Testis (tissue), 2 donors: ENCODE measurements at regions not wholly inside any gene's neighbourhood (a gene's known extent, or its start where the extent isn't known, plus 50 kb on each side); places are given as distances from the start of the nearest gene placed in this dataset.

Experiments used
- DNase-seq: peaks from one replicate; pipeline ENCODE4 v3.0.0-alpha.2; 2019
- H3K27ac ChIP-seq, 2 donors: fragments of 200-600 bp; sonication (generic); one replicate each; pipeline ENCODE4 v1.5.1; 2019
- H3K27me3 ChIP-seq: fragments of 200-600 bp; sonication (generic); one replicate; pipeline ENCODE4 v1.5.1; 2019
- H3K36me3 ChIP-seq: fragments of 200-600 bp; sonication (generic); one replicate; pipeline ENCODE4 v1.5.1; 2017; ENCODE audit warnings: low read depth; ENCODE audit errors: missing control alignments
- H3K4me1 ChIP-seq: fragments of 200-600 bp; sonication (generic); one replicate; pipeline ENCODE4 v1.5.1; 2019
- H3K4me3 ChIP-seq, 2 donors: fragments of 200-600 bp; sonication (generic); one replicate each; pipeline ENCODE4 v1.5.1; 2017 to 2019
- H3K9me3 ChIP-seq: fragments of 200-600 bp; sonication (generic); one replicate; pipeline ENCODE4 v1.5.1; 2017
- POLR2A ChIP-seq: fragments of 450-650 bp; IDR thresholded peaks from one replicate; pipeline ENCODE4 v1.6.1; 2017; ENCODE audit warnings: antibody characterized with exemption, mild to moderate bottlenecking, moderate library complexity
- WGBS, 2 donors: methylation state at CpG; one replicate each; pipeline ENCODE4 v1.1.5; 2018; 5-methylcytosine and 5-hydroxymethylcytosine counted together
- intact Hi-C: fragments of 100-400 bp; cut with DNase I; formaldehyde crosslinking; loops from one replicate; pipeline ENCODE4 v1.15.1; 2023; ENCODE audit warnings: low total_unique reads
- TF ChIP-seq, protein P1 (sequence below), 3 experiments: fragments of 450-650 bp in 2 of 3; fragments of 200-600 bp in 1 of 3; sonication (generic) in 1 of 3; IDR thresholded peaks; one replicate each; pipeline ENCODE4 v1.5.1; 2016 to 2019; ENCODE audit warnings: antibody characterized with exemption in 3 of 3, mild to moderate bottlenecking in 2 of 3, moderate library complexity in 1 of 3

DNA sequence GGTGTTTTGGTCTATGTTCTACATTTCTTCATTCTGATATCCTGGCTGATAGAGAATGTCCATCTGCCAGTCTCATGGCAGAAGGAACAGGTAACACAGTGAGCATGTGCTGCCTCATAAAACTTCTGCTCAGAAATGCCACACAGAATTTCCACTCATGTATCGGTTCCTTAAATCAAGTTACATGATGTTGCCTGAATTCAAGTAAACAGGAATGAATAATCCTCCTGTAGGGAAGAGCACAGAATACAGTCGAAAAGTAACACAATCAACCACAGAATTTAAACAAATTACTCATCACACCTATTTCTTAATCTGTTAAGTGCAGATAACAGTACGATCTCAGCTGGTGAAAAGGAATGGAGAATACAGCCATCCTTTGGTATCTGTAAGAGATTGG lies 74.7 kb downstream of the FAM217A start:
- no peak overlapping the region for H3K27ac ChIP-seq
- no peaks in the 10 kb centered on the region for H3K9me3 ChIP-seq
- WGBS, 2 donors = 88% methylated on average over 3 of the region's 3 CpGs
- no peaks in the 10 kb centered on the region for H3K36me3 ChIP-seq
- no peak overlapping the region for H3K4me3 ChIP-seq
- TF ChIP-seq, protein P1, sequence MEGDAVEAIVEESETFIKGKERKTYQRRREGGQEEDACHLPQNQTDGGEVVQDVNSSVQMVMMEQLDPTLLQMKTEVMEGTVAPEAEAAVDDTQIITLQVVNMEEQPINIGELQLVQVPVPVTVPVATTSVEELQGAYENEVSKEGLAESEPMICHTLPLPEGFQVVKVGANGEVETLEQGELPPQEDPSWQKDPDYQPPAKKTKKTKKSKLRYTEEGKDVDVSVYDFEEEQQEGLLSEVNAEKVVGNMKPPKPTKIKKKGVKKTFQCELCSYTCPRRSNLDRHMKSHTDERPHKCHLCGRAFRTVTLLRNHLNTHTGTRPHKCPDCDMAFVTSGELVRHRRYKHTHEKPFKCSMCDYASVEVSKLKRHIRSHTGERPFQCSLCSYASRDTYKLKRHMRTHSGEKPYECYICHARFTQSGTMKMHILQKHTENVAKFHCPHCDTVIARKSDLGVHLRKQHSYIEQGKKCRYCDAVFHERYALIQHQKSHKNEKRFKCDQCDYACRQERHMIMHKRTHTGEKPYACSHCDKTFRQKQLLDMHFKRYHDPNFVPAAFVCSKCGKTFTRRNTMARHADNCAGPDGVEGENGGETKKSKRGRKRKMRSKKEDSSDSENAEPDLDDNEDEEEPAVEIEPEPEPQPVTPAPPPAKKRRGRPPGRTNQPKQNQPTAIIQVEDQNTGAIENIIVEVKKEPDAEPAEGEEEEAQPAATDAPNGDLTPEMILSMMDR (IDR thresholded peaks at IDR 0.05) = no peak
- TF ChIP-seq POLR2A = no peak
- intact Hi-C loops = no loop called here
- no peak for DNase-seq
- H3K4me1 ChIP-seq = no peaks in the 10 kb centered on the region
- no peaks in the 10 kb centered on the region for H3K27me3 ChIP-seq

DNA sequence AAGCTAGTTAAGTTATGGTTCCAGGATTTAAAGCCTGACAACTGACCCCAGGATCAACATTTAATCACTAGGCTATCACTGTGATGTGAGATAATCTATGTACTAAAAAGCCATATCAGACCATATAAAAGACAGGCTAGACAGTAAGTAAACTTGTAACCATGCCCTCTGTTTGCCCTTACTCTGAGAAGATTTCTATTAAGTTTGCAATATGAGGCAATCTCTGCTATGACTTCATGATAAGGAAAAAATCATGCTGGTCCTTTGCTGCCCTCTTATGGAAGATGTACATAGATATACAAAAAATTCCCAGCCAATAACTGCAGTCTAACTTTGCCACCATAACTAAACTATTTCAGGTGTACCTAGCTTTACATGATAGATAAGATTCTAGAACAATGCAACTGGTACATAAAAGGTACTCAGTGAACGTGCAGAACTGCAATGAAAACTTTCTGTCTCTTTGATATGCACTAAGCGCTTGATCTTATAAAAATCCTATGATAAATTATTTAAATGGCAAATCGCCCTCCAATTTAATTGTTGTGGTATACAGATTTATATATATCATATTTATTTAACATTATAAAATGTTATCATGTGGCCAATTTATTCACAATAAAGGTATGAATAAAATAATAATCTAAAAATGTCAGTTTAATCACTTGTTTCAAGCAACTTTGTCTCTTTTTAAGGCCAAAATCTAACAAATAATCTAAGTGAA lies 70.5 kb downstream of the FAM217A start:
- no peak for DNase-seq
- 84 to 90% methylated on average over 3 of the region's 3 CpGs for WGBS, 2 donors
- Histone ChIP-seq H3K9me3 (no peaks in the 10 kb centered on the region), H3K36me3 (no peaks in the 10 kb centered on the region), H3K4me3 (no peak overlapping the region), H3K27me3 (no peaks in the 10 kb centered on the region), H3K4me1 (no peaks in the 10 kb centered on the region), H3K27ac (no peak overlapping the region)
- TF ChIP-seq POLR2A = no peak
- TF ChIP-seq, protein P1 (IDR thresholded peaks at IDR 0.05) = peak in 1 of 3 experiments; percentile 26
- intact Hi-C loops = no loop called here

DNA sequence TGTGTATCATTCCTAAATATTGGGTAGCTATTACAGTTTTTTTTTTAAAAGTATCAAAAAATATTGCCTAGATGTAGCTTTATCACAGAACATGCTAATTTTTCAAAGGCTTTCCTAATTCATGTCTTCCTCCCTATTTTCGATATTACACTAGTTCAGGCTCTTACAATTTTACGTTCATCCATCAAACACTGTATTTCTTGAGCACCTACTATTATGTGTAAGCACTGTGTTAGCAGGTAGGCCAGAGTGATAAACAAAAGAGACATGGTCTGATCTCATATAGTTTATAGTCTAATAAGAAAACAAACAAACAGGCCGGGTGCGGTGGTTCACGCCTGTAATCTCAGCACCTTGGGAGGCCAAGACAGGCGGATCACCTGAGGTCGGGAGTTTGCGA lies 69.5 kb downstream of the FAM217A start:
- no peaks in the 10 kb centered on the region for H3K27me3 ChIP-seq
- no peak for DNase-seq
- H3K4me1 ChIP-seq = no peaks in the 10 kb centered on the region
- no peaks in the 10 kb centered on the region for H3K36me3 ChIP-seq
- H3K27ac ChIP-seq = no peak overlapping the region
- H3K9me3 ChIP-seq = no peaks in the 10 kb centered on the region
- 89 to 94% methylated on average over 8 of the region's 8 CpGs for WGBS, 2 donors
- H3K4me3 ChIP-seq = no peak overlapping the region
- no peak for TF ChIP-seq POLR2A
- TF ChIP-seq, protein P1 (IDR thresholded peaks at IDR 0.05) = no peak
- intact Hi-C loops = no loop called here

DNA sequence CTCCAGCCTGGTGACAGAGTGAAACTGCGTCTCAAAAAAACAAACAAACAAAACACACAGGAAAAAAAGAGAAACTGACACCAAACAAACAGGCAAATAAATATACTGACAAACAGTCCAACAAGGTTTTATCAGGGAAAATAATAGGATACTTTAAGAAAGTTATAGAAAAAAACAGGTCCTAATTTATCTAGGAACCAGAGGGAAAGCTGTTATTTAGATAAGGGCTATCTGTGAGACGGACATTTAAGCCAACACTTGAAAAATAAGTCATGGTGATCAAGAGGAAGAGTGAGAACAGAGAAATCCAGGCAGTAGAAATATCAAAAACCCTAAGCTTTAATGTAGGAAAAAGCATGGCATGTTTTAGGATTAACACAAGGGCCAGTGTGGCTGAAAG lies 68.9 kb downstream of the FAM217A start:
- Histone ChIP-seq H3K9me3 (no peaks in the 10 kb centered on the region), H3K27ac (no peak overlapping the region), H3K36me3 (no peaks in the 10 kb centered on the region), H3K4me1 (no peaks in the 10 kb centered on the region), H3K27me3 (no peaks in the 10 kb centered on the region), H3K4me3 (no peak overlapping the region)
- intact Hi-C loops = no loop called here
- 82% methylated on average over 2 of the region's 2 CpGs for WGBS, 2 donors
- DNase-seq = no peak
- no peak for TF ChIP-seq POLR2A
- TF ChIP-seq, protein P1 (IDR thresholded peaks at IDR 0.05) = no peak

DNA sequence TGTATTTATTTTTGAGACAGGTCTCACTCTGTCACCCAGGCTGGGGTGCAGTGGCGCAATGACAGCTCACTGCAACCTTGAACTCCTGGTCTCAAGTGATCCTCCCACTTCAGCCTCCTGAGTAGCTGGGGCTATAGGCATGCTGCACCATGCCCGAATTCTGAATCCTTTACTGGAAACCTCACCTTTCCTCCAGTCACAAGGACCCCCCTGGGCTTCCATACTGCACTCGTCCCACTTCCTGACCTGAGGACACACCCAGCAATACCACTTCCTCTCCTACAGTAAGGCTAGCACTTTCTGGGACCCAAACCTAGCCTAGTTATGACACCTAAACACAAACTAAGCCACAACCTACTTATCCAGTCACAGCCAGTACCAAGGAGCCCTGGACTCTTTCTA lies 68.2 kb downstream of the FAM217A start:
- H3K36me3 ChIP-seq = no peaks in the 10 kb centered on the region
- WGBS, 2 donors = 64 to 71% methylated on average over 3 of the region's 3 CpGs
- no peak overlapping the region for H3K27ac ChIP-seq
- no peaks in the 10 kb centered on the region for H3K27me3 ChIP-seq
- intact Hi-C loops = no loop called here
- no peak for DNase-seq
- no peak overlapping the region for H3K4me3 ChIP-seq
- no peaks in the 10 kb centered on the region for H3K4me1 ChIP-seq
- no peak for TF ChIP-seq POLR2A
- TF ChIP-seq, protein P1 (IDR thresholded peaks at IDR 0.05) = no peak
- H3K9me3 ChIP-seq = no peaks in the 10 kb centered on the region
